CD4-positive, alpha-beta memory T cell (primary cell): ENCODE measurements at regions not wholly inside any gene's neighbourhood (a gene's known extent, or its start where the extent isn't known, plus 50 kb on each side); places are given as distances from the start of the nearest gene placed in this dataset.

Experiments
- CTCF ChIA-PET: fragments of 350-600 bp; sonication (Branson Sonifier 250); formaldehyde crosslinking; loops from one replicate; lab custom pipeline; 2021; ENCODE audit warnings: inconsistent platforms; ENCODE audit not compliant: partially characterized antibody; lab: Charles Lee
- POLR2A ChIA-PET: fragments of 350-600 bp; sonication (Branson Sonifier 250); formaldehyde crosslinking; loops from one replicate; lab custom pipeline; 2021; ENCODE audit not compliant: partially characterized antibody; lab: Charles Lee
- DNase-seq, 5 donors: peaks; one replicate each; pipeline versions ENCODE4 v3.0.0 to v3.0.0-alpha.2; 2020 to 2022; ENCODE audit warnings: mixed read lengths in 1 of 5
- H3K27ac ChIP-seq: one replicate; pipeline ENCODE4 v1.7.0; 2013; ENCODE audit warnings: low read depth, low read length
- H3K27me3 ChIP-seq: 2 replicates; pipeline ENCODE4 v1.7.0; 2013; ENCODE audit warnings: mild to moderate bottlenecking, low read length, moderate library complexity; ENCODE audit not compliant: insufficient read depth
- H3K36me3 ChIP-seq: 2 replicates; pipeline ENCODE4 v1.7.0; 2013; ENCODE audit warnings: mild to moderate bottlenecking, low read length, moderate library complexity; ENCODE audit not compliant: insufficient read depth
- H3K4me1 ChIP-seq: 2 replicates; pipeline ENCODE4 v1.7.0; 2013; ENCODE audit warnings: mild to moderate bottlenecking, low read length, moderate library complexity; ENCODE audit not compliant: insufficient read depth
- H3K4me3 ChIP-seq, 2 donors: one replicate each; pipeline ENCODE4 v1.7.0; 2013; ENCODE audit warnings: low read length in 2 of 2, mild to moderate bottlenecking in 1 of 2
- H3K9me3 ChIP-seq, 2 donors: one replicate each; pipeline ENCODE4 v1.7.0; 2013; ENCODE audit warnings: low read length in 2 of 2, control low read depth in 1 of 2; ENCODE audit not compliant: control insufficient read depth in 1 of 2
- H3K27ac Mint-ChIP-seq, 7 donors: one replicate each; pipeline ENCODE4 v1.8.0; 2020 to 2021; ENCODE audit warnings: mixed read lengths in 7 of 7, mild to moderate bottlenecking in 6 of 7, inconsistent platforms in 3 of 7, moderate library complexity in 3 of 7
- H3K27me3 Mint-ChIP-seq, 2 donors: one replicate each; pipeline ENCODE4 v1.8.0; 2020 to 2021; ENCODE audit warnings: mixed read lengths in 2 of 2
- H3K36me3 Mint-ChIP-seq, 2 donors: one replicate each; pipeline ENCODE4 v1.8.0; 2020 to 2021; ENCODE audit warnings: mixed read lengths in 2 of 2, inconsistent platforms in 1 of 2, mild to moderate bottlenecking in 1 of 2
- H3K4me1 Mint-ChIP-seq, 4 donors: one replicate each; pipeline ENCODE4 v1.8.0; 2020 to 2021; ENCODE audit warnings: mixed read lengths in 4 of 4, mild to moderate bottlenecking in 1 of 4
- H3K4me3 Mint-ChIP-seq, 8 donors: one replicate each; pipeline ENCODE4 v1.8.0; 2020 to 2021; ENCODE audit warnings: mixed read lengths in 8 of 8, mild to moderate bottlenecking in 7 of 8, moderate library complexity in 6 of 8, inconsistent platforms in 3 of 8
- H3K9me3 Mint-ChIP-seq, 8 donors: one replicate each; pipeline ENCODE4 v1.8.0; 2020 to 2021; ENCODE audit warnings: mixed read lengths in 8 of 8, mild to moderate bottlenecking in 5 of 8, inconsistent platforms in 3 of 8, moderate library complexity in 1 of 8
- intact Hi-C: fragments of 100-400 bp; cut with micrococcal nuclease; formaldehyde crosslinking; loops from one replicate; pipeline ENCODE4 v1.15.1; 2023

DNA sequence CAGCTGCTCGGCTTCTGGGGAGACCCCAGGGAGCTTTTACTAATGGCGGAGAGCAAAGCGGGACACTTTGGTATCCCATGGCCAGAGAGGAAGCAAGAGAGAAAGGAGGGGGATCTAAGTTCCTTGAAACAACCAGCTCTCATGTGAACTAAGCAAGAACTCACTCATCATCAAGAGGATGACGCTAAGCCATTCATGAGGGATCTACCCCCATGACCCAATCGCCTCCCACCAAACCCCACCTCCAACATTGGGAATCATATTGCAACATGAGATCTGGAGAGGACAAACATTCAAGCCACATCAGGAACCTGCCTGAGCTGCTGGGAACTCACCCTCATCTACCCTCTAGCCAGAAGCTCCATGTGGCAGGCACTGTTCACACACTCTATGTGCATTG is 372.1 kb upstream of the RUNX1 start:
- Histone ChIP-seq H3K4me1 (no peaks in the 10 kb centered on the region), H3K9me3 (no peaks in the 10 kb centered on the region), H3K4me3 (no peak overlapping the region), H3K27me3 (no peaks in the 10 kb centered on the region), H3K27ac (no peak overlapping the region), H3K36me3 (no peaks in the 10 kb centered on the region)
- no peak overlapping the region for H3K4me3 Mint-ChIP-seq
- H3K36me3 Mint-ChIP-seq = peaks cover 0 to 3% of the 10 kb centered on the region in 2 donors
- ChIA-PET POLR2A (no interaction called here), CTCF (no interaction called here)
- no peaks in the 10 kb centered on the region for H3K4me1 Mint-ChIP-seq
- no peak overlapping the region for H3K27ac Mint-ChIP-seq
- H3K9me3 Mint-ChIP-seq = peaks cover 3 to 24% (median 14%) of the 10 kb centered on the region in 8 donors
- H3K27me3 Mint-ChIP-seq = peaks cover 8 to 20% of the 10 kb centered on the region in 2 donors
- intact Hi-C loops = no loop called here
- DNase-seq = no peak

DNA sequence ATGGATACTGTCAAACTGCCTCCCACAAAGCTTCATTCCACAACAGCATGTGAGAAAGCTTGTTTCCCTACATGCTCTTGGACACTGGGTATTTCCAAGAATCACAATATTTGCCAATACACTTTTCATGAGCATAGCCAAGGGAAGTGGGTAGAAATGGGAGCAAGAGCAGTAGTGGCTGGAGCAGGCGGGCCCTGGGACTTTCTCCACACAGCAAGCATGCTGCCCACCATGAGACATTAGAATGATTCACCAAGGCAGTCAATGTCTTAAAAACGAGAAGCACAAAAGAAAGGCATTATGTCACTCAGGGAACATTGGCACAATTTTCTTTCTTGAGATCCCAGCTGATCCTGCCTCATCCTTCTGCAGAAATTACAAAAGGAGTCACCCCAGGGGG is 371.6 kb upstream of the RUNX1 start:
- intact Hi-C loops = no loop called here
- CTCF ChIA-PET = interaction anchor here (1.1 kb wide), 1 partner anchor 699 kb away, joined by 4 read pairs; no protein-coding TSS in a partner anchor
- H3K4me3 Mint-ChIP-seq = no peak overlapping the region
- Histone ChIP-seq H3K4me1 (no peaks in the 10 kb centered on the region), H3K4me3 (no peak overlapping the region), H3K27ac (no peak overlapping the region), H3K9me3 (no peaks in the 10 kb centered on the region), H3K36me3 (no peaks in the 10 kb centered on the region), H3K27me3 (no peaks in the 10 kb centered on the region)
- no peak for DNase-seq
- H3K27me3 Mint-ChIP-seq = peaks cover 8 to 18% of the 10 kb centered on the region in 2 donors
- H3K36me3 Mint-ChIP-seq = peaks cover 0 to 3% of the 10 kb centered on the region in 2 donors
- H3K27ac Mint-ChIP-seq = no peak overlapping the region
- no peaks in the 10 kb centered on the region for H3K4me1 Mint-ChIP-seq
- H3K9me3 Mint-ChIP-seq = peaks cover 3 to 24% (median 14%) of the 10 kb centered on the region in 8 donors
- POLR2A ChIA-PET = no interaction called here

DNA sequence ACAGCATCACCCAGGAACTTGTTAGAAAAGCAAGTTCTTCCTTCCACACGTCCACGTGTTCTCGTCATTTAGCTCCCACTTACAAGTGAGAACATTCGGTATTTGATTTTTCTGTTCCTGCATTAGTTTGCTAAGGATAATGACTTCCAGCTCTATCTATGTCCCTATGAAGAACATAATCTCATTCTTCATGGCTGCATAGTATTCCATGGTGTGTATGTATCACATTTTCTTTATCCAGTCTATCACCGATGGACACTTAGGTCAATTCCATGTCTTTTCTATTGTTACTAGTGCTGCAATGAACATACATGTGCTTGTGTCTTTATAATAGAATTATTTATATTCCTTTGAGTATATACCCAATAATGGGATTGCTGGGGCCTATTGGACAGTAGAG is 368.7 kb upstream of the RUNX1 start:
- intact Hi-C loops = no loop called here
- peaks cover 0 to 3% of the 10 kb centered on the region in 2 donors for H3K36me3 Mint-ChIP-seq

GRCh38 chr21:35416866-35417489 is 367.9 kb upstream of the RUNX1 start:
- Mint-ChIP-seq H3K4me1 (no peaks in the 10 kb centered on the region), H3K4me3 (no peak overlapping the region), H3K27me3 (peaks cover 7 to 13% of the 10 kb centered on the region in 2 donors), H3K9me3 (peaks cover 2 to 14% (median 9%) of the 10 kb centered on the region in 8 donors), H3K36me3 (peaks cover 0 to 3% of the 10 kb centered on the region in 2 donors), H3K27ac (no peak overlapping the region)
- Histone ChIP-seq H3K9me3 (no peaks in the 10 kb centered on the region), H3K36me3 (no peaks in the 10 kb centered on the region), H3K4me1 (no peaks in the 10 kb centered on the region), H3K27me3 (no peaks in the 10 kb centered on the region), H3K27ac (no peak overlapping the region), H3K4me3 (no peak overlapping the region)
- DNase-seq = no peak
- ChIA-PET POLR2A (no interaction called here), CTCF (interaction anchor here (0.6 to 1.5 kb wide), 4 partner anchors 13 to 671 kb away, joined by 3 to 7 read pairs (median 3); no protein-coding TSS in a partner anchor)
- intact Hi-C loops = no loop called here

More for the DNA sequence above, 368.7 kb upstream of the RUNX1 start:
- ChIA-PET POLR2A (no interaction called here), CTCF (interaction anchor here (1.1 to 1.5 kb wide), 3 partner anchors 17 to 672 kb away, joined by 3 to 7 read pairs (median 3); no protein-coding TSS in a partner anchor)
- Histone ChIP-seq H3K4me1 (no peaks in the 10 kb centered on the region), H3K27ac (no peak overlapping the region), H3K4me3 (no peak overlapping the region), H3K27me3 (no peaks in the 10 kb centered on the region), H3K36me3 (no peaks in the 10 kb centered on the region), H3K9me3 (no peaks in the 10 kb centered on the region)
- Mint-ChIP-seq H3K27me3 (peaks cover 8 to 19% of the 10 kb centered on the region in 2 donors), H3K27ac (no peak overlapping the region), H3K4me1 (no peaks in the 10 kb centered on the region), H3K9me3 (peaks cover 3 to 22% (median 13%) of the 10 kb centered on the region in 8 donors), H3K4me3 (no peak overlapping the region)
- no peak for DNase-seq

DNA sequence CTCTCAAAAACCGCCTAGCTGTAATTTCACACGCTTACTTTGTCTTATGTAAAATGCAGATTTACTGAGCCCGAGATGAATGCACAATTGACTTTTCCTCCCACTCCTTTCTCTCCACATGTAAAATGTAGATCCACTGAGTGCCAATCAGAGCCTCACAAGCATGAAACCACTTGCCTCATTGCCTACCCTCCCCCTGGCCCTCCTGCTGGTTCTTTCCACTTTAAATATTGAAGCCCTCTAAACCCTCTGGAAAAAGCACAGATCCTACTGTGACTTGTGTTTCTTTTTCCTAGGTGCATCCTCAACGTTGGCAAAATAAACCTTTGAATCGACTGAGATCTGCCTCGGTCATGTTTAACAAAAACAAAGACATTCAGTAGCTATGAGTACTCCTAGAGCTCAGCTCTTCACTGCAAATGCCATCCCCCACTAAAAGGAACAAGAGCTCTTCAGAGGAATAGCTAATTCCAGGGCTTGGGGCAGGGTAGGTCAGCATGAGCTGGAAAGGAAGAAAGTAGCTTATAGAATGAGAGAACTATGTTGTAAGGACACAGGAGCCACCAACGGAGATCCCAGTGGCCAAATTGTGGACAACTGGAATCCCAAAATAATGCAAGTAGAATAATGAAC is 365.5 kb upstream of the RUNX1 start:
- ChIA-PET CTCF (no interaction called here), POLR2A (no interaction called here)
- Mint-ChIP-seq H3K27me3 (peaks cover 6 to 22% of the 10 kb centered on the region in 2 donors), H3K27ac (no peak overlapping the region), H3K36me3 (no peaks in the 10 kb centered on the region), H3K4me3 (no peak overlapping the region), H3K4me1 (no peaks in the 10 kb centered on the region), H3K9me3 (peaks cover 0 to 2% (median 0%) of the 10 kb centered on the region in 8 donors)
- Histone ChIP-seq H3K4me1 (no peaks in the 10 kb centered on the region), H3K4me3 (no peak overlapping the region), H3K27me3 (no peaks in the 10 kb centered on the region), H3K9me3 (no peaks in the 10 kb centered on the region), H3K36me3 (no peaks in the 10 kb centered on the region), H3K27ac (no peak overlapping the region)
- DNase-seq = no peak
- intact Hi-C loops = no loop called here

- Histone ChIP-seq H3K27ac (no peak overlapping the region), H3K4me3 (no peak overlapping the region), H3K4me1 (no peaks in the 10 kb centered on the region), H3K27me3 (no peaks in the 10 kb centered on the region), H3K9me3 (no peaks in the 10 kb centered on the region), H3K36me3 (no peaks in the 10 kb centered on the region)
- intact Hi-C loops = no loop called here
- Mint-ChIP-seq H3K27ac (no peak overlapping the region), H3K4me1 (no peaks in the 10 kb centered on the region), H3K9me3 (peaks cover 0 to 2% (median 0%) of the 10 kb centered on the region in 8 donors), H3K4me3 (no peak overlapping the region), H3K27me3 (peaks cover 6 to 22% of the 10 kb centered on the region in 2 donors), H3K36me3 (no peaks in the 10 kb centered on the region)
- POLR2A ChIA-PET = no interaction called here
- CTCF ChIA-PET = no interaction called here
- no peak for DNase-seq
These were observed 365.0 kb upstream of the RUNX1 start for GRCh38 chr21:35414056-35414455.

GRCh38 chr21:35412231-35412630 is 363.1 kb upstream of the RUNX1 start:
- Histone ChIP-seq H3K4me3 (no peak overlapping the region), H3K27me3 (no peaks in the 10 kb centered on the region), H3K36me3 (no peaks in the 10 kb centered on the region), H3K9me3 (no peaks in the 10 kb centered on the region), H3K27ac (no peak overlapping the region), H3K4me1 (no peaks in the 10 kb centered on the region)
- ChIA-PET POLR2A (no interaction called here), CTCF (no interaction called here)
- intact Hi-C loops = no loop called here
- DNase-seq = no peak
- no peaks in the 10 kb centered on the region for H3K9me3 Mint-ChIP-seq
- H3K4me3 Mint-ChIP-seq = no peak overlapping the region
- no peaks in the 10 kb centered on the region for H3K36me3 Mint-ChIP-seq
- H3K4me1 Mint-ChIP-seq = peaks cover 0 to 3% (median 1%) of the 10 kb centered on the region in 4 donors
- H3K27me3 Mint-ChIP-seq = peaks cover 4 to 22% of the 10 kb centered on the region in 2 donors
- H3K27ac Mint-ChIP-seq = no peak overlapping the region
